GM12873 (cell line): ENCODE measurements at regions not wholly inside any gene's neighbourhood (a gene's known extent, or its start where the extent isn't known, plus 50 kb on each side); places are given as distances from the start of the nearest gene placed in this dataset.

Experiments used
- TF ChIP-seq, protein P1 (sequence below): IDR thresholded peaks from 2 replicates; pipeline ENCODE4 v1.5.1; 2012; ENCODE audit warnings: low read depth, mild to moderate bottlenecking, moderate library complexity, low read length, control low read depth; ENCODE audit not compliant: insufficient read depth; ENCODE audit errors: missing control alignments

GRCh38 chr12:74846116-74846515 lies 308.5 kb downstream of the ATXN7L3B start:
- TF ChIP-seq, protein P1, sequence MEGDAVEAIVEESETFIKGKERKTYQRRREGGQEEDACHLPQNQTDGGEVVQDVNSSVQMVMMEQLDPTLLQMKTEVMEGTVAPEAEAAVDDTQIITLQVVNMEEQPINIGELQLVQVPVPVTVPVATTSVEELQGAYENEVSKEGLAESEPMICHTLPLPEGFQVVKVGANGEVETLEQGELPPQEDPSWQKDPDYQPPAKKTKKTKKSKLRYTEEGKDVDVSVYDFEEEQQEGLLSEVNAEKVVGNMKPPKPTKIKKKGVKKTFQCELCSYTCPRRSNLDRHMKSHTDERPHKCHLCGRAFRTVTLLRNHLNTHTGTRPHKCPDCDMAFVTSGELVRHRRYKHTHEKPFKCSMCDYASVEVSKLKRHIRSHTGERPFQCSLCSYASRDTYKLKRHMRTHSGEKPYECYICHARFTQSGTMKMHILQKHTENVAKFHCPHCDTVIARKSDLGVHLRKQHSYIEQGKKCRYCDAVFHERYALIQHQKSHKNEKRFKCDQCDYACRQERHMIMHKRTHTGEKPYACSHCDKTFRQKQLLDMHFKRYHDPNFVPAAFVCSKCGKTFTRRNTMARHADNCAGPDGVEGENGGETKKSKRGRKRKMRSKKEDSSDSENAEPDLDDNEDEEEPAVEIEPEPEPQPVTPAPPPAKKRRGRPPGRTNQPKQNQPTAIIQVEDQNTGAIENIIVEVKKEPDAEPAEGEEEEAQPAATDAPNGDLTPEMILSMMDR = no peak

- TF ChIP-seq, protein P1 = no peak
Observed at GRCh38 chr12:74847169-74847568, 309.5 kb downstream of the ATXN7L3B start.

- TF ChIP-seq, protein P1 = no peak
Observed at GRCh38 chr12:74848006-74848405, 310.4 kb downstream of the ATXN7L3B start.

DNA sequence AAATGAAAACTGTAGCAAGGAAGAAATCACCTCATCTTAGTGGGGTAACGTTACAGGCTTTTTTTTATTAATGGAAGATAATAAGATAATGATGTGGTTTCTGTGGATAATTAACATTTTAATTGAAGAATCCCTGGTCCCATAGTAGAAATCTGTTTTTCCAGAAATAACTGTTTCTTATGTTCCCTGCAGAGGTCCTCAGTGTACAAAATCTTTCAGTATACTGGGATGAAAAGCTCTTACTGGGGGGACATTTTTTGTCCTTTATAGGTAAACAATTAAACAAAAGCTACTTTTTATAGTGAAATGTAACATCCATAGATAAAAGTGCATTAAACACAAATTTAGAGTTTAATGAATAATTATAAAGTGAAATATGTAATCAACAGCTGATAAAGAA lies 312.2 kb downstream of the ATXN7L3B start:
- TF ChIP-seq, protein P1 = no peak

- TF ChIP-seq, protein P1 = no peak
Observed at GRCh38 chr12:74871817-74872216, 334.2 kb downstream of the ATXN7L3B start.

DNA sequence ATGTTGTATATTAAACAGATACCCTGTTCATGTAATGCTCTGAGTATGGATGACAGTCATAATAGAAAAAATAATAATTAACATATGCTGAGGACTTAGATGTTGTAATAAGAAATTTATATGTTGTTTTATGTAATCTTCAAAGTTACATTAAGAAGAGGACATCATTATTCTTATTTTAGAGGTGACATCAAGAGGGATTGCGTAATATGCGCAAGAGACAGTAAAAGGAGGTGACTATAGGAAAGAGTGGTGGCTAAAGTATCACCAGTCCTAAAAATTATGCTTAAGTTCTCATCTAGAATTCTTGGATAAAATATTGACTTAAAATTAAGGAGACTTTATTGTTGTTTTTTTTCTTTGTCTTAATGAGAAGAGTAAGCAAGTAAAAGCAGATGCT lies 323.9 kb downstream of the KCNC2 start:
- TF ChIP-seq, protein P1 = no peak

- TF ChIP-seq, protein P1 = no peak
Observed at GRCh38 chr12:74889073-74889472, 320.6 kb downstream of the KCNC2 start.

- TF ChIP-seq, protein P1 = no peak
Observed at GRCh38 chr12:74889563-74890236, 319.9 kb downstream of the KCNC2 start.
